ENCODE measurements at regions not wholly inside any gene's neighbourhood (a gene's known extent, or its start where the extent isn't known, plus 50 kb on each side); places are given as distances from the start of the nearest gene placed in this dataset.

DNA sequence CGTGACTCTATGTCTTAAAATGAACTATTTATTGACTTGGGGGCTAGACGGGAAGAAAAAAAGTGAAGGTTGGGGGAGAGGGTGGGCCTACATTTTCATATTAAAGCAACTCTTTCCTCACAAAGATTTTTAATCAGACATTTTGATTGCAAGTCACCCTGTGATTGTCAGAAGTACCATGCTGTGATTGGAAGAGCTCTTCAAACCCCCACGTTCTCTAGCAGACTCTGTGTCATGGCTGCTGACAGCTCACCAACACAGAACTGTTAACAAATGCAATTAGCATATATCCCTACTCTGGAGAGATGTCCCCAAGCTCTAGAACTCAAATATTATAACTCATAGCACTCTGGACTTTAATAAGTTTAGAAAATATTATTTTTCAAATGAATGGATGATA, 428.4 kb upstream of the DCC start:
- Histone ChIP-seq H3K79me2 (ENCODE audit: insufficient read depth, low read depth, low read length) (no peaks in the 10 kb centered on the region), H3K4me3 (ENCODE audit: low read depth, low read length, poor library complexity, severe bottlenecking) (no peak overlapping the region), H3K9me2 (ENCODE audit: insufficient read depth, low read length) (no peaks in the 10 kb centered on the region), H3K36me3 (ENCODE audit: insufficient read depth, low read length) (no peaks in the 10 kb centered on the region), H3K27ac (ENCODE audit: low read depth, low read length, poor library complexity, severe bottlenecking) (no peak overlapping the region), H3K4me2 (ENCODE audit: low read length) (no peak overlapping the region), H4K20me1 (ENCODE audit: insufficient read depth, low read length) (no peaks in the 10 kb centered on the region), H3K4me1 (ENCODE audit: insufficient read depth, low read length, poor library complexity, severe bottlenecking) (no peaks in the 10 kb centered on the region), H3K9me3 (ENCODE audit: low read length) (no peaks in the 10 kb centered on the region), H2AFZ (ENCODE audit: low read length) (no peak overlapping the region)
- no peak for TF ChIP-seq EZH2phosphoT487 (IDR thresholded peaks at IDR 0.05; ENCODE audit: borderline replicate concordance, low read depth, low read length)
- no peak for TF ChIP-seq CTCF (conservative IDR thresholded peaks at IDR 0.05; ENCODE audit: low read length)
- no peak for DNase-seq (ENCODE audit: low spot score)
- no TSS peak for BruUV-seq (replicated peaks)
- CTCF ChIA-PET (ENCODE audit: unreplicated experiment), result interaction anchor here (0.5 kb wide), 1 partner anchor 10 kb away, joined by 3 read pairs; no protein-coding TSS in a partner anchor
- intact Hi-C loops (cut with micrococcal nuclease; ENCODE audit: unreplicated experiment), result no loop called here
- POLR2A ChIA-PET, result interaction anchor here (0.9 to 1.2 kb wide), 2 partner anchors 9 to 17 kb away, joined by 3 to 4 read pairs; no protein-coding TSS in a partner anchor

DNA sequence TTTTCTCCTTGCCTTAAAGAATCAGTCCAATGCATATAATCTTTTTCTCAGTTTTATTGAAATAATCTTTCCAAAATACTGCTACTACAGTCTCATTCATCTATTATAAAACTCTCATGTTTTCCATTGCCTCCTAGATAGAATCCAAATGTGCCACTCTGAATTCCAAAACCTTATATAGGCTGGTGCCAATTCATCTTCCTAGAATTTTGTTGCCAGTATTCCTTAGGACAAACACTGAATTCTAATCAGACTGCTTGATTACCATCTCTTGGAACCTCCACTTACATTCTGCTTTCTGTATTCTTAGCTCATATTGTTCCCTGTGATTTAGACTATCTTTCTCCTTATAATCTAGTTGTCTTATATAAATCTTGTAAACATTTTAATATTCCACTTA, 427.6 kb upstream of the DCC start:
- DNase-seq (ENCODE audit: low spot score), result no peak
- POLR2A ChIA-PET, result no interaction called here
- no peaks in the 10 kb centered on the region for H4K20me1 ChIP-seq (ENCODE audit: insufficient read depth, low read length)

GRCh38 chr18:51915176-51915575, 424.8 kb upstream of the DCC start:
- TF ChIP-seq CTCF (conservative IDR thresholded peaks at IDR 0.05; ENCODE audit: low read length) (no peak), EZH2phosphoT487 (IDR thresholded peaks at IDR 0.05; ENCODE audit: borderline replicate concordance, low read depth, low read length) (no peak)
- Histone ChIP-seq H3K4me3 (ENCODE audit: low read depth, low read length, poor library complexity, severe bottlenecking) (no peak overlapping the region), H3K36me3 (ENCODE audit: insufficient read depth, low read length) (no peaks in the 10 kb centered on the region), H2AFZ (ENCODE audit: low read length) (no peak overlapping the region), H3K4me1 (ENCODE audit: insufficient read depth, low read length, poor library complexity, severe bottlenecking) (no peaks in the 10 kb centered on the region), H3K9me2 (ENCODE audit: insufficient read depth, low read length) (no peaks in the 10 kb centered on the region), H4K20me1 (ENCODE audit: insufficient read depth, low read length) (no peaks in the 10 kb centered on the region), H3K9me3 (ENCODE audit: low read length) (no peaks in the 10 kb centered on the region), H3K79me2 (ENCODE audit: insufficient read depth, low read depth, low read length) (no peaks in the 10 kb centered on the region), H3K4me2 (ENCODE audit: low read length) (no peak overlapping the region), H3K27ac (ENCODE audit: low read depth, low read length, poor library complexity, severe bottlenecking) (no peak overlapping the region)
- ChIA-PET CTCF (ENCODE audit: unreplicated experiment) (no interaction called here), POLR2A (no interaction called here)
- no peak for DNase-seq (ENCODE audit: low spot score)
- intact Hi-C loops (cut with micrococcal nuclease; ENCODE audit: unreplicated experiment), result no loop called here
- BruUV-seq (replicated peaks), result no TSS peak

More for the DNA sequence above, 427.6 kb upstream of the DCC start:
- TF ChIP-seq CTCF (conservative IDR thresholded peaks at IDR 0.05; ENCODE audit: low read length), result no peak
- no peak for TF ChIP-seq EZH2phosphoT487 (IDR thresholded peaks at IDR 0.05; ENCODE audit: borderline replicate concordance, low read depth, low read length)
- Histone ChIP-seq H3K9me2 (ENCODE audit: insufficient read depth, low read length) (no peaks in the 10 kb centered on the region), H3K27ac (ENCODE audit: low read depth, low read length, poor library complexity, severe bottlenecking) (no peak overlapping the region), H3K4me3 (ENCODE audit: low read depth, low read length, poor library complexity, severe bottlenecking) (no peak overlapping the region), H3K4me1 (ENCODE audit: insufficient read depth, low read length, poor library complexity, severe bottlenecking) (no peaks in the 10 kb centered on the region), H3K9me3 (ENCODE audit: low read length) (no peaks in the 10 kb centered on the region), H3K36me3 (ENCODE audit: insufficient read depth, low read length) (no peaks in the 10 kb centered on the region), H3K4me2 (ENCODE audit: low read length) (no peak overlapping the region), H2AFZ (ENCODE audit: low read length) (no peak overlapping the region), H3K79me2 (ENCODE audit: insufficient read depth, low read depth, low read length) (no peaks in the 10 kb centered on the region)
- intact Hi-C loops (cut with micrococcal nuclease; ENCODE audit: unreplicated experiment), result no loop called here
- no TSS peak for BruUV-seq (replicated peaks)
- CTCF ChIA-PET (ENCODE audit: unreplicated experiment), result no interaction called here

Data from OCI-LY7 (cell line).